Islet precursor cell (in vitro differentiated cells): ENCODE measurements at regions not wholly inside any gene's neighbourhood (a gene's known extent, or its start where the extent isn't known, plus 50 kb on each side); places are given as distances from the start of the nearest gene placed in this dataset.

ENCODE experiments used
- DNase-seq: peaks from one replicate; pipeline ENCODE4 v3.0.0-alpha.2; 2018

GRCh38 chr1:98278055-98278454 lies 357.2 kb upstream of the DPYD start:
- DNase-seq: no peak

GRCh38 chr1:98277118-98277517 lies 356.3 kb upstream of the DPYD start:
- no peak for DNase-seq

GRCh38 chr1:98276514-98276913 lies 355.7 kb upstream of the DPYD start:
- peak; percentile 52 for DNase-seq

- no peak for DNase-seq
Observed at GRCh38 chr1:98268316-98268715, 347.5 kb upstream of the DPYD start.

- DNase-seq: no peak
Observed at GRCh38 chr1:98267423-98267822, 346.6 kb upstream of the DPYD start.

- DNase-seq: no peak
Observed at GRCh38 chr1:98264727-98265126, 343.9 kb upstream of the DPYD start.

GRCh38 chr1:98260839-98261238 lies 340.0 kb upstream of the DPYD start:
- DNase-seq: no peak

GRCh38 chr1:98260412-98260811 lies 339.6 kb upstream of the DPYD start:
- no peak for DNase-seq

GRCh38 chr1:98256700-98257099 lies 335.9 kb upstream of the DPYD start:
- no peak for DNase-seq

- no peak for DNase-seq
Observed at GRCh38 chr1:98253145-98253544, 332.3 kb upstream of the DPYD start.

GRCh38 chr1:98251497-98251896 lies 330.7 kb upstream of the DPYD start:
- DNase-seq: no peak

- no peak for DNase-seq
Observed at GRCh38 chr1:98232678-98233077, 311.8 kb upstream of the DPYD start.

GRCh38 chr1:98222706-98223105 lies 301.9 kb upstream of the DPYD start:
- no peak for DNase-seq

GRCh38 chr1:98221923-98222322 lies 301.1 kb upstream of the DPYD start:
- no peak for DNase-seq

- DNase-seq: no peak
Observed at GRCh38 chr1:98217601-98218000, 296.8 kb upstream of the DPYD start.

- no peak for DNase-seq
Observed at GRCh38 chr1:98216304-98216703, 295.5 kb upstream of the DPYD start.

- no peak for DNase-seq
Observed at GRCh38 chr1:98211271-98211845, 290.5 kb upstream of the DPYD start.

- DNase-seq: no peak
Observed at GRCh38 chr1:98210563-98210962, 289.7 kb upstream of the DPYD start.

GRCh38 chr1:98210064-98210463 lies 289.2 kb upstream of the DPYD start:
- no peak for DNase-seq

- DNase-seq: peak; percentile 66
Observed at GRCh38 chr1:98205291-98206017, 284.6 kb upstream of the DPYD start.

- DNase-seq: peak; percentile 73
Observed at GRCh38 chr1:98203466-98203865, 282.6 kb upstream of the DPYD start.

- no peak for DNase-seq
Observed at GRCh38 chr1:98201666-98202081, 280.8 kb upstream of the DPYD start.

- DNase-seq: no peak
Observed at GRCh38 chr1:98197356-98197755, 276.5 kb upstream of the DPYD start.

GRCh38 chr1:98196012-98196411 lies 275.2 kb upstream of the DPYD start:
- DNase-seq: no peak

- no peak for DNase-seq
Observed at GRCh38 chr1:98188774-98189173, 267.9 kb upstream of the DPYD start.
